ENCODE measurements at regions not wholly inside any gene's neighbourhood (a gene's known extent, or its start where the extent isn't known, plus 50 kb on each side); places are given as distances from the start of the nearest gene placed in this dataset.

DNA sequence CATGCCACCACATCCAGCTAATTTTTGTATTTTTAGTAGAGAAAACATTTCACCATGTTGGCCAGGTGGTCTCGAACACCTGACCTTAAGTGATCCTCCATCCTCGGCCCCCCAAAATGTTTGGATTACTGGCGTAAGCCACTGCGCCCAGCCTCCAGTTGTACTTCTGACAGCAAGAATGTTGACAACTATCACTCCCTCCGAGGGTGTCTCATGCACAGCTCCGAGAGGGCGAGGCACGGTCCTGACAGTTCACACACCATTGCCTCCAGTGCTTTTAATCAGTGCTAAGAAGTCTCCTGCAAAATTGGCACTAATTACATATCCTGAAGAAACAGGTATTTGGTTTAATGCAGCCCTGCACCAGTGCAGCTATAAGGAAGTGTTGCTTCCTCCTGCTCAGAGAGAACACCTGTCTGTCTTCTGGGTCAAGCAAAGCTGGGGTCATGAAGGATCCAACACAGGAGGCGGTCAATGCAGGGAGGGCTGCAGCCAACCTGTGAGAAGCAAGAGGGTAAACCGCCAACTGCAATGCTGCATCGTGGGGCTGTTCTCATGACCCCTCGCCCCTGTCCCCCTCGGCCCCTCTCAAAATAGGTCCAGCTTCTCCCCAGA is 184.0 kb downstream of the MED10 start:
- no peak for DNase-seq

DNA sequence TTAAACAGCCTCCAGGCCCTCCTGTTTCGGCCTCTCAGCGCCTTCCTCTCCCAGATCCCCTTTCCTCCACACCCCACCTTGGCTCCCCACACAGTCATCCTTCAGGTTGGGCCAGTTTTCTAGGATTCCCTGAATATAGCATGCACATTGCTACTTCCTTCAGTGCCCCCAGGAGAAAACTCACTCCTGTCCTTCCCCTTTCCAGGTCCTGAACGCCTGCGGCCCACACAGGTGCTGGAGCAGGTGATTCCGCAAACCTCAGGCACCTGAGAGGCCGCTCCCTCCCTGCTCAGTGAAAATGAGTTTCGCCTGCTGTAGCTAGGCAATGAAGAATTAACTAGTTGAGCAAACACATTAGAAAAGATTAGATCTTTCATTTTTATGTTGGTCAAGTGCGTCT is 185.0 kb downstream of the MED10 start:
- DNase-seq, result no peak

DNA sequence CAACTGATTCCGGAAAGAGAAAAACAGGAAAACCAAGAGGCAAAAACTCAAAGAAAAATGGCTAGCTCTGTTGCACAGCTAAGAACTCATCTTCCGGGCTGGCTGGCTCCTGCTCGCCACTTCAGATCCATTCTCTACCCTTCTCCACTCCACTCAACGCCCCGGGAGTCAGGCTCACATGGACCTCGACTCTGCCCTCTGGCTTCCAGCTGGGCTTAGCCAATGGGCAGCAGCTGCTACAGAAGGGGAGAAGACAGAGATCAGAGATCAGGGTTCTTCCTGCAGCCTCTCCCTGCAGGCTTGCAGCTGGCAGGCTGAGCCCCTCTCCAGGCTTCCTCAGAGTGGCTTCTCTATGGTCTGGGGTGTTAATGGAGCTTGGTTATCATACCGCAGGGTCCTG is 187.5 kb downstream of the MED10 start:
- no peak for DNase-seq

DNA sequence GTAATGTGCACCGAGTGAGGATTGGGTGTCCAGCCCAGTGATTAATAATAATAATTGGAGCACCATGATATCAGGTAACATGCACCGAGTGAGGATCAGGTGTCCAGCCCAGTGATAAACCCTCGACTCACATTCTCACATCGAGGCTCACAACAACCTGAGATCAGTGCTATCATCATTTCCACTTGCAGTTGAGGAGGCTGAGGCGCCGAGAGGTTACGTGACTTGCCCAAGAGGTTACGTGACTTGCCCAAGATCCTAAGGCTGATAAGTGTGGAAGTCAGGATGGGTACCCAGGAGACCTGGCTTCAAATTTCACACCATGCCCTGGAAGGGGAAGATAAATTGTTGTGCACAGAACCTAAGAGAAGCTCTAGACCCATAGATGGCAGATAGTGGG is 189.4 kb downstream of the MED10 start:
- no peak for DNase-seq

DNA sequence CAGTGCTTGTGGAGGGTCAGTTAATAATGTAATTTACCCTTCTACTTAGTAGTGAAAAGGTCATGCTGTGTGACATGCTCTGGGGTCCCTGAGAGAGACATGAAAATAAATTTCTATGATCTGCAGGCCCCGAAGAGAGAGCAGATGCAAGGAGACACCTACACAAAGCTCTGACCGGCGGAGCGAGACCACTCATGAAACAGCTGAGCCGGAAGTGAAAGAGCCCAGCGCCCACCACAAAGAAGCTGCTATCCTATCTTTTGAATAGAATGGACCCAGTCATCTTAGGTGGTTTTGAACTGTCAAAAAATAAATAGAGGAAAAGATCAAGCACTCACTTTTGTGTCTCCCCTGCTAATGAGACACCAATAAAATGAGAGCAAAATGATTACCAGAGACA is 190.0 kb downstream of the MED10 start:
- DNase-seq, result no peak

DNA sequence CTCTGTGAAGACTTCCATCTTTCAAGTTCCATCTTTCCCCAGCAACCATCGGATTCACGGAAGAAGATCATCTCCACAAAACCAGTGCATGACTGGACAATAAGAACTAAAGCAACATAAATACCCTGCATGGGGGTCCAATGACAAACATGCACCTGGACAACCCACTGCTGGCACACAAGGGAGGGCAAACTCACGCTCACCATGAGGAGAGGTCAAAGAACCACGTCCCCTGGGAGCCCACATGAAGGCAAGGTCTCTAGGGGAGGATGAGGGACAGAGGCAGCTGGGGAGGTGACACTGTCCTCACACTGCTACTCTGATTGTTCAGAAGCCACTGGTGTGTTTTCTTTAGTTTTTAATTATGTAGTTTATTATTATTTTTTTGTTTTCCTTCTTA is 190.8 kb downstream of the MED10 start:
- DNase-seq, result no peak

DNA sequence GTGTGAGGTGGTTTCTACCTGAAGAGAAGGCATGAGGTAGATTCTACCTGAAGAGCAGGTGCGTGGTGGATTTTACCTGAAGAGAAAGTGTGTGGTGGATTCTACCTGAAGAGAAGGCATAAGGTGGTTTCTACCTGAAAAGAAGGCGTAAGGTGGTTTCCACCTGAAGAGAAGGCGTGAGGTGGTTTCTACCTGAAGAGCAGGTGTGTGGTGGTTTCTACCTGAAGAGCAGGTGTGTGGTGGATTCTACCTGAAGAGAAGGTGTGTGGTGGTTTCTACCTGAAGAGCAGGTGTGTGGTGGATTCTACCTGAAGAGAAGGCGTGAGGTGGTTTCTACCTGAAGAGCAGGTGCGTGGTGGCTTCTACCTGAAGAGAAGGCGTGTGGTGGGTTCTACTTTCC is 192.8 kb downstream of the MED10 start:
- DNase-seq, result no peak

DNA sequence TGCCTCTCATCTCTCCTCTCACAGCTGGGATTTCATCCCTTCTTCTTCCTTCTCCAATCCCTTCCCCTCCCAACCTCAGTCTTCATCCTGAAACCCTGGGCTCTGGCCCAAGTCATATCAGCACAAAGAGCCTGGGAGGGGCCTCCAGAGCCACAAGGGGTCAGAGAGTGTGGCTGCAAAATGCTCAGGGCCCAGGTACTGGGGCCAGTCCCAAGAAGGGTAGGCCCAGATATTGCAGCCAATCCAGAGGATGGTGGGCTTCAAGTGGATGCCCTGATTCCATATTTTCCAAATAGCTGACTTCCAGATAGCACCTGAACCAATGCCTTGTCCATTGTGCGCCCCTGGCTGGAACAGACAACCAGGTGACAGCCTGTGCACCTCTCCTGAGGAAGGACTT is 193.9 kb downstream of the MED10 start:
- DNase-seq, result no peak

DNA sequence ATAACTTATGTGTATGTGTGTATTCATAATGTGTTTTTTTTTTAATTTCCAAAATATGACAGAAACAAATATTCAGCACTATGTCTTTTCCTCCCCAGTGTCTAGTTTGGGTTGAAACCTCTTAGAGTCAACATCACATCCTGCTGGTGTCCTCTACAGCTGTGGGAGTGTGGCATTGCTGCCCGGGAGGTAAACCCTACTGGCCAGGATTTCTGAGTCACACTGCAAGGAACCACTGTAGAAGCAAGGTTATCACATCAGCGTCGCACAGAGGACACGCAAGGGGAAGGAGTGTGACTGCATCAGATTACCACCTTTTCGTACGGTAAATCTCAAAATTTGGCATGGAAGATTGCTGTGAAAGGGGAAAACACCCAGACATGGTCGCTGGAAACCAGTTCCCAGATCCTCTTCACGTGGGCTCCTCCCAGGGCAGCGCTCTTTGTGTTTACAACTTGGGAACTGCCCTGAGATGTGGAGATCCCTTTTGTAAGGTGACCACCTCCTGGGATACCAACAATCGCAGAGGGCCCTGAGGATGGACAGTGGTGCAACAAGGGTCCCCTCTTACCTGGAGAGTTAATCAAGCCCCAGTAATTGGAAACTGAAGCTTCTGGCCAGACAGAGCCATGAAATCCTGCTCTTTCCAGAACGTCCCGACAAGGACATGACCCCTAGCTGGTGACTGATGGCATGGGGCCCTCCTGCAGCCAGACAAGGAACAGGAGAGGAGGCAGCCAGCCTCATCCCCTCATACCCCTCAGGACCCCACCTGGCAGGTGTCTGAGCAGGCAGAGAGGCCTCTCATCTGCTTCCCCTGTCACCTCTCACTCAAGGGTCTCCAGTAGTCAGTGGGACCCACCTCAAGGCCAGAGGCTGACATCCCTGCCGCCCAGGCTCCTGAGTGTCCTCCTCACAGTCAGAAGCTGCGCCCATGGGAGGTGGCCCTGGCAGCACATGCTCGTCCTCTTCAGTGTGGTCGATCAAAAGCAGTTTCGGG is 194.7 kb downstream of the MED10 start:
- no peak for DNase-seq

DNA sequence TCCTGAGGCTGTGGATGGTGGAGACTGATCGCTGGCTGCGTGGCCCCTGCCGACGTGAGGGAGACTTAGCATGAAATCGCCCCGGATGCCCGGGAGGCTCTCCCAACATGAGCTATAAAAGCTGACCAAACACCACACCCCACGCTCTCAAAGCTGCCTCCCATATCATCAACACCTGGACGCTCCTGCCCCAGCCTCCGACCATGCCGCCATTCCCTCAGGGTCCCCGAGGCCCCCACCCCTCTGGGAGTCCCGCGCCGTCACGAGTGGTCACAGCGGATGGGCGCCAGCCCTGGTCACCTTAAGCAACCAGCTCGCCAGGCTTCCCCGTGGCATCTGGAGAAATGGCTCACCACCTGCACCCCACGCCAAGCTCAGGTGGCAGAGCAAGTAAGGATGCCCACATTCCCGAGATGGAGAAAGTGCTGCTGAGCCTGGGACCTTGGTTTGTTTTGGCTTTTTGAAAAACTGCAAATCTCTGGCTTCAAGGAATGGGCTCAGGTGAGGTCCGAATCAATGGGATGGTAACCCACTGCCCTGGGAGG is 196.0 kb downstream of the MED10 start:
- DNase-seq, result no peak

DNA sequence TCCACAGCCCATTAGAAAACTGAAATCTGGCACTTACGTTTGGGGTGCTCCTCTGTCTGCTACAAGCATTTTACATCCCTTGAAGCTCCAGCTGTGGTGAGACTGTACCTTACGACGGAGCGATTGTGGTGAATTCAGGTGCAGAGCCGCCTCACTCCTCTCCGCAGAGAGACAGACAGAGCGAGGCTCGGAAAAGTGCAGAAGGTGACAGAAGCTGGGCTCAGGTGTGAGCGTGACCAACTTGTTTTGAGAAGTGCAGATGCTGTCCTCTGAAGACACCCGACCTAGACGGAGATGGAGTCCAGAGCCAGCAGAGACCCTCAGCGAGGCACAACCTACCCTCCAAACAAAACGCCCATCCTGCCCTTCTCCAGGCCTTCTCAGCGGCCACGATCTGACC is 196.5 kb downstream of the MED10 start:
- no peak for DNase-seq

DNA sequence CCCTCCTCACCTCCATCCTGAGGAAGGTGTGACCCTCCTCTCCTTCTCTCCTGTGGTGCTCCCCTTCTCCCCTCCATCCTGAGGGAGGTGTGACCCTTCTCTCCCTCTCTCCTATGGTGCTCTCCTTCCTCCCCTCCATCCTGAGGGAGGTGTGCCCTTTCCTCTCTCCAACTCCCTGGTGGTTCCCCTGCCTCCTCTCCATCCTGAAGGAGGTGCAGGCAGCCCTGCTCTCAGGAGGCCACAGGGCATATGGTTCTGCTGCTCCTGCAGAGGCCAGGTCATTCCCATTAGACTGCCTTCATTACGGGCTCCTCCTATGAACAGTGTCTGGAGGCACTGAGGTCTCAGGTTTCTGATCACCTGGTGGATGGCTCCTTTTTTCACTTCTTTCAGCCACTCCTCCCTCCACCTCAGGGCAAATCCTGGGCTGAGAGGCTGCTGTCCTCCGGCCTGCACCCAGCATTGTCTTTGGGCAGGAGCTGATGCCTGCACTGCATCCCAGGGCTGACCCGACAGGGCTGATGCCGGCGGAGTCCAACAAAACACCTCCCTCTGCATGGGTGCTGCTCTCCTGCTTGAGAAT is 197.1 kb downstream of the MED10 start:
- no peak for DNase-seq

DNA sequence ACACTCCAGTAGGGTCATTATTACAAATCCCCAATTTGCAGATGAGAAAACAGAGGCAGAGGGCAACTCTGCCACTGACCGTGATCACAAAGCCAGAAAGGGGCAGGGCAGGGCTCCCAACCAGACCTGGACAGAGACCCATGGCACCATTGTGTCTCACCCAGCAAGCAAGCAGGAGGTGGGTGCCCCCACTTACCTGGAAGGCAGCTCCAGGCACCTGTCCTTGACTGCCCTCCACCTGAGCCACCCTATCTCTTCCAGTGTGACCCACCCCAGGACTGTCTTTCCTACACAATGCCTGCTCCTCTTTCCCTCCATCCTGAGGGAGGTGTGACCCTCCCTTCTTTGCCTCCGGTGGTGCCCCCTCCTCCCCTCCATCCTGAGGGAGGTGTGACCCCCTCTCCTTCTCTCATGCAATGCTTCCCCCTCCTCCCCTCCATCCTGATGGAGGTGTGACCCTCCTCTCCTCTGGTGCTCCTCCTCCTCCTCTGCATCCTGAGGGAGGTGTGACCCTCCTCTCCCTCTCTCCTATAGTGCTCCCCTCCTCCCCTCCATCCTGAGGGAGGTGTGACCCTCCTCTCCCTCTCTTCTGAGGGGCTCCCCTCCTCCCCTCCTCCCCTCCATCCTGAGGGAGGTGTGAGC is 198.0 kb downstream of the MED10 start:
- DNase-seq, result no peak

DNA sequence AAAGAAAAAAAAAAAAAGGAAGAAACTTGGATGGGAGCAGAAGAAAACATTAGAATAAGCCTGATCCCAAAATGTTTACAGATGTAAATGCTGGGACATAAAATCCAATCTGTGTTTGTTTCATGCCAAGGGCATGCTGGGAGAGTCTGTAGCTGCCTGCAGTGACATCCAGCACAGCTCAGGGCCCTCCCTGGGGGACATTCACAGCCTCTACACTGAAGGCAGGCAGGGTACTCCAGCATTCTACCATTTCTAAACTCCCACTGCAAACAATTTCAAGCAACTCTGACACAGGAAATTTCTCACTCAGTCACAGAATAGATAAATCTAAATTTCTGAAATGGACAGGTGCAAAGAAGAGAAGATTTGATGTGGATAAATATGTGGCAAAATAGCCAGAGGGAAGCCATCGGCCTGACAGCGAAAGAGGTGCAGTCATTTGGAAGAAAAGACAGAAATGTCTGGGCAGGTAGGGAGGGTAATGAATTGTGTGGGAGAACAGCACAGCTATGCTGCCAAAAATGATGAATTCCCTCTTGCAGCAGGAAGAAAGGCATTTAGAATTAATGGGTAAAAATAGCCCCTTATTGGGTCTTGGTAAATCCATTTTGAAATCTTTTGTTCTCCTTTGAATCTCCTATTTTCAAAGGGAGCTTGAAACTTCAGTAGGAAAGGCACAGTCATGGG is 199.4 kb downstream of the MED10 start:
- DNase-seq, result no peak

DNA sequence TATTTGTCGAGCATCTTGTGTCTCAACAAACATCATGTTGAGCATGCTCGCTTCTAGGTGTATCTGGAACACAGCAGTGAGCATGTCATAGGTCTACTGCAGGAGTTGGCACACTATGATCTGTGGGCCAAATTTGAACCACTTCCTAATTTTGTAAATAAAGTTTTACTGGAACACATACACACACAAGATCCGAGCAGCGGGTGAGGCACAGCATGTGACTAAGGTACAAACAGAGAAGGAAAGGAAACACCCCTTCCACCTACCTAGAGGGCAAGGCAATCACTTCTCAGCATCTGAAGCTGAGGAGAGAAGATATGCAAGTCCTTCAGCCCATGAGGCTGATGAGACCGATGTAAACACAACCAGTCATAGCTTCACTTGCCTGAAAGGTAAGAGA is 200.4 kb downstream of the MED10 start:
- DNase-seq, result no peak

DNA sequence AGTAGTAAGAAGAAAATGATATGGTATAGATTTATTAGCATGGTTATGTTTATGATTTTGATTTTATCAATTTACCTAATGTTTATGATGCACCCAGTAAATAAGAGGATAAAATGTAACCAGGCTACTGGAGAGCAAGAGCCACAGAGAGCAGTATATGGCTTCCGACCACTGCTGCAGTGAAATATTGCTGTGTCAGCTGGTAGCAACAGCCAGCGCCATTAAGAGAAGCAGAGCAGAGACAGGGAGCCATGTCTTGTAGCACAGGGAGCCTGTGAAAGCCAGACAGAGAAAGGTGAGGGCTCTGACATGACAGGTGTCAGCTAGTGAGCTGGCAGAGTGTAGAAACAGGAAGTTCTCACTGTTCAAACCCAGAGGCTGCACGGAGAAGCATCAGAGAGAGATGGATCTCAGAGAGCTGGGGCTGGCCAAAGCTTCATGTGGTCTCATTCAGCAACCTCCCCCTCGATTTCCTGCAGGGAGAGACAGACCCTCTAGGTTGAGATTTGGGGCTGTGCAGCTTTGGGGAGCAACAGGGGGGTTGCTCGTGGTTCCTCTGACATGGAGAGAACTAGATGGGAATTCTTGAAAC is 202.1 kb downstream of the MED10 start:
- no peak for DNase-seq

DNA sequence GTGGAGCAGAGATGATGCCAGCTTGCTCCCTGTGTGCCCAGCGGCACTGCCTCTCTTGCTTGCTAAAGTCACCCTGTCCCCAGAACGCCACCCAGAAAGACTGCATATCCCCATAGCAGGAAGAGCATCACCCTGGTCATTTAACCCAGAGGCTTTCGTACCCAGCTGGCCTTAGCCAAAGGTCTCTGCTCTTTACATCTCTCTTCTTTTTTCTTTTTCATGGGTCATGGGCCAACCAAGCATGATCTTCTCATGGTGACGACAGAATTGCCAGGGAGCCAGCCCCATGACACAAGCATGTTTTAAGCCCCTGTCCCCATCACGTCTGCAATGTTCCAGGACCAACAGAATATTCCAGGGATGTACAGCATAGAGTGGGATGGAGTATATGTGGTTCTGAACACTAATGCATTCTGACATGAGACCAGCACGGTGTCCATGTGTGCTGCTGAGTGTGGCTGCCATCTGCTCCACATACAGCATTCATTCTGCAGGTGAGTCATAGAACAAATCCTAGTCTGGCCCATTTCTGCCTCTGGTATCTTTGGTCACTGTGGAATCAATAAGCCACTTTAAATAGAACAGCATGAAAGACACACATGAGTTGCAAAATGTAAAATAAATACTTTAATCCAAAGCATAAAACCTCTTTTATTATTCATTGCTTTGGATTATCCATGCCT is 203.0 kb downstream of the MED10 start:
- no peak for DNase-seq

DNA sequence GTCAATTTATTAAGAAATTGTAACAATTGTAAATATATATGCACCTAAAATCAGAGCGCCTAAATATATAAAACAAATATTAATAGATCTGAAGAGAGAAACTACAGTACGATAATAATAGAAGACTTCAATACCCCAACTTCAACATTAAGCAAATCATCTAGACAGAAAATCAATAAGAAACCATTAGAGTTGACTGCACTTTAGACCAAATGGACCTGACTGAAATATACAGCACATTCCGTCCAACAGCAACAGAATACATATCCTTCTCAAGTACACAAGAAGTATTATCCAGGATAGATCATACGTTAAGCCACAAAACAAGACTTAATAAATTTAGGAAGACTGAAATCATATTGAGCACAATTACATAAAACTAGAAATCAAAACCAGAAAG is 208.7 kb downstream of the MED10 start:
- no peak for DNase-seq

DNA sequence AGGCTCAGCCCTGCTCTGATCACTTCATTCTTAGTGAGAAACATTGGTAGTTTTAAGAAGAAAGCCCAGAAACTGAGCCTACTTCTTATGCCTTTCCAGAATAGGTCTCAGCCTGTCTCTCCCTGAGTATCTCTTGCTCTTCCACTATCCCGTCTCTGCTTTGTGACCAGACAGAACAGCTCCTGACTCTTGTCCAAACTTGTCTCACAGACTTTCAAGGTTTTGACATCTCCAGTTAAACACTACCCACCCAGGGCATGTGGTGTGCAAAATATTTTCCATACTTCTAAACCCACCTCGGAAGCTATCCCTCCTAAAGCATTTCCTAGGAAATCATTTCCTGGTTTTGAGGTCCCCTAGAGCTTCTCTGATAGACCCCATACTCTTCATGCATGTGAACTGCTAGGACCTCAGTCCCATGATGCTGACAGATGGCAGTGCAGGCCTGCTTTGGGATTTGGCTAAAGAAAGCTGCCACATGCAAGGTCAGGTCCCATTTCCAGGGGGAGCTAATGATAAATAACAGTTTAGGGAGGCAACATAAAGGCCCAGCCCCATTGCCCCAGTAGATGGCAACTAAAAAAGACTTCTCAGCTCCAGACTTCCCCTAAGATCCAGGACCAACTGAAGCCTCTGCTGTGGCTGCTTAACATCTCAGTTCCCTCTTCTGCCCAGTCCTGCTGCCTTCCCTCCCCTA is 211.5 kb downstream of the MED10 start:
- DNase-seq, result no peak

DNA sequence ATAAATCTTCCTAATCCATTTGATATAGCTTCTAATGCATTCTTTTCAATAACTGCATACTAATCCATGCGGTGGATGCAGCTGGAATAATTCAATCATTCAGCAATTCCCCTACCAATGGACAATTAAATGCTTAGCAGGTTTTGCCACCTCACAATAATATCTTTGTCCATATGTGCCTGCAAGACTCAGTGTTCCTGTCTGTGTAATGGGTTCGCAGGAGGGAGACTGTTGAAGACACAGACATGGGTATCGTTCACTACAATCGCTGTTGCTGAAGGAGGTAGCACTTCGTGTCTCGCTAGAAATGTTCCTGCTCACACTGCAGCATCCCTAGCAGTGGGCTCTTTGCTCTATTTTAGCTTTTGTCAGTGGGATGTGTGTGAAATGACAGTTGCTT is 214.4 kb downstream of the MED10 start:
- no peak for DNase-seq

DNA sequence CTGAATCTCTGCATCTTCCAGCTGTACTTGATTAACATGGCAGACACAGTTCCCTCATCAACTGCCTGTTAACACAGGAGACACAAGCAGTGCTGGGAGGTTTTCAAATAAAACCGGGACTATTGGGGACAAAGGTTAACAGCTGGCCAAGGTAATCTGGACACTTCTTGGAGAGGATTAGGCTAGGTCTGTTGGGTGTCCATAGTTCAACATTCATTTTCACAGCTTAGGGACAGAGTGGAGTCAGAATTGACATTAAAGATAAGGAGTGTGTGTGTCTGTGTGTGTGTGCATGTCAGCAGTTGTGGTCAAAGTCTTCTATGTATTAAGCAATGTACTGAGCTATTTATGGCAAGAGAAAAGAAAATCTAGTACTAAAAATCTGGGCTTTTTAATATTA is 216.2 kb downstream of the MED10 start:
- DNase-seq, result no peak

All from activated CD4-positive, CD25-positive, alpha-beta regulatory T cell (primary cell).